ENCODE measurements at regions not wholly inside any gene's neighbourhood (a gene's known extent, or its start where the extent isn't known, plus 50 kb on each side); places are given as distances from the start of the nearest gene placed in this dataset.

- Mint-ChIP-seq H3K4me3 (no peak overlapping the region), H3K36me3 (ENCODE audit: low read depth) (no peaks in the 10 kb centered on the region), H3K9me3 (no peaks in the 10 kb centered on the region), H3K4me1 (no peaks in the 10 kb centered on the region), H3K27ac (no peak overlapping the region), H3K27me3 (ENCODE audit: insufficient read depth, low read depth, poor library complexity) (no peaks in the 10 kb centered on the region)
- H2AFZ ChIP-seq: no peak overlapping the region
- H3K27me3 ChIP-seq (ENCODE audit: insufficient read depth): no peaks in the 10 kb centered on the region
- ATAC-seq (no peak), DNase-seq (ENCODE audit: low spot score) (no peak)
- H3K9me2 ChIP-seq (ENCODE audit: insufficient read depth): no peaks in the 10 kb centered on the region
- no peaks in the 10 kb centered on the region for H3K79me2 ChIP-seq (replicated peaks; ENCODE audit: insufficient read depth)
- no peaks in the 10 kb centered on the region for H4K20me1 ChIP-seq (replicated peaks; ENCODE audit: insufficient read depth)
- H3K27ac ChIP-seq (ENCODE audit: low read depth): no peak overlapping the region
- no peaks in the 10 kb centered on the region for H3K4me1 ChIP-seq (ENCODE audit: insufficient read depth)
- no peak overlapping the region for H3K4me2 ChIP-seq
- H3K4me3 ChIP-seq: no peak overlapping the region
- H3F3A ChIP-seq (replicated peaks; ENCODE audit: low read depth): no peaks in the 10 kb centered on the region
- TF ChIP-seq REST (IDR thresholded peaks at IDR 0.05; ENCODE audit: unreplicated experiment): no peak
- TF ChIP-seq CTCF (conservative IDR thresholded peaks at IDR 0.05; ENCODE audit: low read depth in 2 of 2): no peak
- TF ChIP-seq ZNF114 (CRISPR knock-in tag; IDR thresholded peaks at IDR 0.05): no peak
- TF ChIP-seq NANOG (IDR thresholded peaks at IDR 0.05; ENCODE audit: borderline replicate concordance): no peak
- TF ChIP-seq POLR2AphosphoS5 (IDR thresholded peaks at IDR 0.05; ENCODE audit: low read depth): no peak
- TF ChIP-seq EZH2phosphoT487 (IDR thresholded peaks at IDR 0.05; ENCODE audit: unreplicated experiment): no peak
- TF ChIP-seq ETS1 (IDR thresholded peaks at IDR 0.05): no peak
- TF ChIP-seq JUNB (IDR thresholded peaks at IDR 0.05; ENCODE audit: unreplicated experiment): no peak
- TF ChIP-seq EZH2 (IDR thresholded peaks at IDR 0.05; ENCODE audit: low read depth, unreplicated experiment): no peak
- no peak for TF ChIP-seq CREB1 (CRISPR knock-in tag; IDR thresholded peaks at IDR 0.05; ENCODE audit: low read depth)
- no peak for TF ChIP-seq ZNF331 (CRISPR knock-in tag; IDR thresholded peaks at IDR 0.05; ENCODE audit: low read depth)
- no peak for TF ChIP-seq STAT1 (IDR thresholded peaks at IDR 0.05; ENCODE audit: unreplicated experiment)
- no peak for TF ChIP-seq ZNF462 (CRISPR knock-in tag; IDR thresholded peaks at IDR 0.05)
- no peaks in the 10 kb centered on the region for H3K36me3 ChIP-seq (ENCODE audit: insufficient read depth)
These were observed 106.8 kb upstream of the SERPINE2 start for GRCh38 chr2:224145751-224146355.
